HepG2 (cell line): ENCODE measurements at regions not wholly inside any gene's neighbourhood (a gene's known extent, or its start where the extent isn't known, plus 50 kb on each side); places are given as distances from the start of the nearest gene placed in this dataset.
A peak's percentile ranks its signal among the peaks of the same experiment; 100 is the strongest.

Source experiments
- ARID5B ChIP-seq: IDR thresholded peaks from 2 replicates; pipeline ENCODE4 v1.4.0; 2020; ENCODE audit warnings: mild to moderate bottlenecking, missing genetic modification reagents
- BCL6 ChIP-seq: IDR thresholded peaks from 2 replicates; pipeline ENCODE4 v1.6.1; 2016; ENCODE audit warnings: missing genetic modification reagents, missing compliant biosample characterization
- CAMTA2 ChIP-seq: sonication (generic); formaldehyde crosslinking; IDR thresholded peaks from 2 replicates; pipeline ENCODE4 v1.4.0; 2020; ENCODE audit warnings: mild to moderate bottlenecking, missing genetic modification reagents, borderline replicate concordance
- DPF2 ChIP-seq: sonication (generic); formaldehyde crosslinking; IDR thresholded peaks from 2 replicates; pipeline ENCODE4 v1.4.0; 2020; ENCODE audit warnings: mild to moderate bottlenecking, low read depth, missing genetic modification reagents, borderline replicate concordance
- ELK4 ChIP-seq: sonication (generic); formaldehyde crosslinking; IDR thresholded peaks from 2 replicates; pipeline ENCODE4 v1.9.0; 2021; ENCODE audit warnings: missing genetic modification reagents, borderline replicate concordance
- ESRRA ChIP-seq: sonication (generic); formaldehyde crosslinking; IDR thresholded peaks from 2 replicates; pipeline ENCODE4 v1.5.1; 2020; ENCODE audit warnings: mild to moderate bottlenecking, low read depth, missing genetic modification reagents
- GLI4 ChIP-seq: sonication (generic); formaldehyde crosslinking; IDR thresholded peaks from 2 replicates; pipeline ENCODE4 v1.5.1; 2020; ENCODE audit warnings: missing genetic modification reagents, mild to moderate bottlenecking, moderate library complexity, borderline replicate concordance
- NFYB ChIP-seq: sonication (generic); formaldehyde crosslinking; IDR thresholded peaks from 2 replicates; pipeline ENCODE4 v1.4.0; 2020; ENCODE audit warnings: missing genetic modification reagents
- PTBP1 ChIP-seq: fragments of 200-400 bp; formaldehyde crosslinking; IDR thresholded peaks from 2 replicates; pipeline ENCODE4 v1.6.1; 2018; ENCODE audit warnings: low read length, low read depth; ENCODE audit not compliant: poor library complexity, severe bottlenecking
- RARG ChIP-seq: sonication (generic); formaldehyde crosslinking; IDR thresholded peaks from 2 replicates; pipeline ENCODE4 v1.4.0; 2020; ENCODE audit warnings: low read depth, mild to moderate bottlenecking, missing genetic modification reagents
- RNF2 ChIP-seq: fragments of 450-650 bp; conservative IDR thresholded peaks from 2 replicates; pipeline ENCODE4 v1.6.1; 2016; ENCODE audit warnings: low read depth
- THRA ChIP-seq: sonication (generic); formaldehyde crosslinking; IDR thresholded peaks from 2 replicates; pipeline ENCODE4 v1.4.0; 2020; ENCODE audit warnings: missing genetic modification reagents, borderline replicate concordance
- TRIM22 ChIP-seq: fragments of 450-650 bp; IDR thresholded peaks from 2 replicates; pipeline ENCODE4 v1.6.1; 2017
- ZNF414 ChIP-seq: sonication (generic); formaldehyde crosslinking; IDR thresholded peaks from 2 replicates; pipeline ENCODE4 v1.5.0; 2020; ENCODE audit warnings: missing genetic modification reagents
- ZNF512B ChIP-seq: sonication (generic); formaldehyde crosslinking; IDR thresholded peaks from 2 replicates; pipeline ENCODE4 v1.5.1; 2020; ENCODE audit warnings: missing genetic modification reagents, mild to moderate bottlenecking, borderline replicate concordance
- ZNF557 ChIP-seq: sonication (generic); formaldehyde crosslinking; IDR thresholded peaks from 2 replicates; pipeline ENCODE4 v1.4.0; 2020; ENCODE audit warnings: missing genetic modification reagents
- ZNF572 ChIP-seq: sonication (generic); formaldehyde crosslinking; IDR thresholded peaks from 2 replicates; pipeline ENCODE4 v1.5.1; 2020; ENCODE audit warnings: mild to moderate bottlenecking, missing genetic modification reagents
- ZSCAN12 ChIP-seq: sonication (generic); formaldehyde crosslinking; IDR thresholded peaks from 2 replicates; pipeline ENCODE4 v1.9.0; 2021; ENCODE audit warnings: mild to moderate bottlenecking, missing genetic modification reagents

GRCh38 chr5:38148021-38148625, 110.2 kb upstream of the EGFLAM start (continued):
- TF ChIP-seq TRIM22: no peak
- TF ChIP-seq ZNF557 (CRISPR knock-in tag): no peak
- TF ChIP-seq NFYB (CRISPR knock-in tag): peak; percentile 10; the same call in 1 of the 2 replicates
- peak; percentile 65; the same call in 1 of the 2 replicates for TF ChIP-seq BCL6
- no peak for TF ChIP-seq ZNF414 (CRISPR knock-in tag)
- TF ChIP-seq ARID5B (CRISPR knock-in tag): peak; percentile 91
- TF ChIP-seq RNF2: no peak
- TF ChIP-seq RARG: no peak
- TF ChIP-seq THRA (CRISPR knock-in tag): peak; percentile 82; the same call in 1 of the 2 replicates
- no peak for TF ChIP-seq ZNF512B (CRISPR knock-in tag)
- TF ChIP-seq ZSCAN12 (CRISPR knock-in tag): 0 out of 2 replicates have a peak, but pooled peaks have one; percentile 66
- TF ChIP-seq CAMTA2 (CRISPR knock-in tag): no peak
- TF ChIP-seq ZNF572: no peak
- peak; percentile 81; the same call in 1 of the 2 replicates for TF ChIP-seq ESRRA
- no peak for TF ChIP-seq ELK4 (CRISPR knock-in tag)
- TF ChIP-seq GLI4 (CRISPR knock-in tag): no peak
- TF ChIP-seq PTBP1: no peak
- TF ChIP-seq DPF2 (CRISPR knock-in tag): no peak
